HepG2 (cell line): ENCODE measurements at regions not wholly inside any gene's neighbourhood (a gene's known extent, or its start where the extent isn't known, plus 50 kb on each side); places are given as distances from the start of the nearest gene placed in this dataset.

Experiments used
- ATAC-seq: fragments of 200-7000 bp; cut with Tn5 transposase; 3 replicates; pipeline ENCODE4 v1.9.1; 2020; ENCODE audit warnings: mild to moderate bottlenecking, moderate library complexity
- BruUV-seq: library from RNA; stranded (reverse); fragments of 400-500 nt; replicated peaks from 2 replicates; lab custom pipeline; 2021; lab: Mats Ljungman, UMichigan
- CTCF ChIA-PET: fragments of 300-600 bp; formaldehyde crosslinking; extraction: SDS; loops from one replicate; lab custom pipeline; 2021; ENCODE audit warnings: low total read pairs, inconsistent platforms, low intra/inter-chr PET ratio; lab: Yijun Ruan, JAX
- POLR2A ChIA-PET: fragments of 350-600 bp; sonication (Branson Sonifier 250); formaldehyde crosslinking; loops from one replicate; lab custom pipeline; 2020; ENCODE audit warnings: antibody characterized with exemption, inconsistent platforms; lab: Yijun Ruan, JAX
- DNase-seq: peaks from one replicate; pipeline ENCODE4 v3.0.0-alpha.2; 2015; ENCODE audit warnings: low spot score
- FAIRE-seq: peaks from 3 replicates; lab custom pipeline; 2011; peaks lifted over from hg19 to GRCh38; lab: Jason Lieb, UNC
- H2AFZ ChIP-seq: one replicate; pipeline ENCODE4 v1.6.1; 2011; ENCODE audit warnings: low read length, inconsistent platforms
- H3K27ac ChIP-seq: fragments of 300-600 bp; 3 replicates; pipeline ENCODE4 v1.8.0; 2011; ENCODE audit warnings: mixed run types, mild to moderate bottlenecking, mixed read lengths, low read length, inconsistent platforms; ENCODE audit not compliant: insufficient read depth; ENCODE audit errors: extremely low read length
- H3K27me3 ChIP-seq, 2 experiments: fragments of 200-600 bp in 1 of 2; 2 replicates in 1 of 2; 3 replicates in 1 of 2; pipeline versions ENCODE4 v1.6.0 to v1.8.0; 2011; ENCODE audit warnings: low read length in 2 of 2, mild to moderate bottlenecking in 2 of 2, moderate library complexity in 2 of 2, inconsistent platforms in 1 of 2; ENCODE audit not compliant: insufficient read depth in 2 of 2, control insufficient read depth in 1 of 2
- H3K36me3 ChIP-seq, 2 experiments: fragments of 200-600 bp in 1 of 2; replicated peaks in 1 of 2; 2 replicates in 1 of 2; 3 replicates in 1 of 2; pipeline versions ENCODE4 v1.5.1 to v1.8.0; 2011; ENCODE audit warnings: low read length in 2 of 2, inconsistent platforms in 1 of 2; ENCODE audit not compliant: insufficient read depth in 2 of 2, control insufficient read depth in 1 of 2
- H3K4me1 ChIP-seq: 2 replicates; pipeline ENCODE4 v1.5.1; 2012; ENCODE audit warnings: low read length, inconsistent platforms; ENCODE audit not compliant: insufficient read depth
- H3K4me2 ChIP-seq: 2 replicates; pipeline ENCODE4 v1.6.0; 2011; ENCODE audit warnings: low read depth, low read length, inconsistent platforms
- H3K4me3 ChIP-seq, 3 experiments: fragments of 200-600 bp in 1 of 3; sonication (generic), shearing (Covaris generic) in 1 of 3; replicated peaks in 1 of 3; 2 replicates each; pipeline ENCODE4 v1.5.1; 2011 to 2016; ENCODE audit warnings: low read length in 3 of 3, inconsistent platforms in 2 of 3, low read depth in 2 of 3, mild to moderate bottlenecking in 2 of 3, control low read depth in 1 of 3, mixed read lengths in 1 of 3; ENCODE audit not compliant: insufficient read depth in 1 of 3
- H3K79me2 ChIP-seq: one replicate; pipeline ENCODE4 v1.6.1; 2011; ENCODE audit warnings: low read length, inconsistent platforms; ENCODE audit not compliant: insufficient read depth
- H3K9ac ChIP-seq: 2 replicates; pipeline ENCODE4 v1.6.0; 2011; ENCODE audit warnings: mild to moderate bottlenecking, low read depth, low read length, inconsistent platforms; ENCODE audit not compliant: insufficient read depth
- H3K9me3 ChIP-seq: 2 replicates; pipeline ENCODE4 v1.5.1; 2012; ENCODE audit warnings: mild to moderate bottlenecking, low read length
- H4K20me1 ChIP-seq: 2 replicates; pipeline ENCODE4 v1.6.0; 2011; ENCODE audit warnings: inconsistent platforms, mild to moderate bottlenecking, low read length, moderate library complexity; ENCODE audit not compliant: insufficient read depth
- ARNTL ChIP-seq: sonication (generic); formaldehyde crosslinking; IDR thresholded peaks from 2 replicates; pipeline ENCODE4 v1.4.0; 2020; ENCODE audit warnings: mild to moderate bottlenecking, missing genetic modification reagents
- EED ChIP-seq: sonication (generic); formaldehyde crosslinking; IDR thresholded peaks from 2 replicates; pipeline ENCODE4 v1.5.0; 2020; ENCODE audit warnings: mild to moderate bottlenecking, missing genetic modification reagents
- IKZF1 ChIP-seq: fragments of 450-650 bp; IDR thresholded peaks from 2 replicates; pipeline ENCODE4 v1.7.1; 2016
- NR2F6 ChIP-seq, 2 experiments: IDR thresholded peaks; 2 replicates each; pipeline ENCODE4 v1.6.1; 2016; ENCODE audit warnings: antibody characterized with exemption in 1 of 2, mild to moderate bottlenecking in 1 of 2
- ZFY ChIP-seq: sonication (generic); formaldehyde crosslinking; IDR thresholded peaks from 2 replicates; pipeline ENCODE4 v1.4.0; 2020; ENCODE audit warnings: missing genetic modification reagents
- ZNF124 ChIP-seq: sonication (generic); formaldehyde crosslinking; IDR thresholded peaks from 2 replicates; pipeline ENCODE4 v1.4.0; 2020; ENCODE audit warnings: missing genetic modification reagents
- ZNF24 ChIP-seq: fragments of 450-650 bp; IDR thresholded peaks from 2 replicates; pipeline ENCODE4 v1.6.1; 2017; ENCODE audit warnings: antibody characterized with exemption, mild to moderate bottlenecking
- ZNF33B ChIP-seq: sonication (generic); formaldehyde crosslinking; IDR thresholded peaks from 2 replicates; pipeline ENCODE4 v1.5.1; 2020; ENCODE audit warnings: mild to moderate bottlenecking, missing genetic modification reagents
- ZNF460 ChIP-seq: sonication (generic); formaldehyde crosslinking; IDR thresholded peaks from 2 replicates; pipeline ENCODE4 v1.5.1; 2020; ENCODE audit warnings: missing genetic modification reagents, mild to moderate bottlenecking, borderline replicate concordance
- ZNF841 ChIP-seq: sonication (generic); formaldehyde crosslinking; IDR thresholded peaks from 2 replicates; pipeline ENCODE4 v1.8.1; 2023; ENCODE audit warnings: missing genetic modification reagents, borderline replicate concordance
- whole genome bisulfite sequencing: methylation state at CpG from one replicate; pipeline ENCODE4 v1.1.6; 2017; ENCODE audit warnings: low lambda C conversion rate; 5-methylcytosine and 5-hydroxymethylcytosine counted together
- in situ Hi-C: cut with HindIII; loops from 2 replicates; pipeline ENCODE4 v1.10.0; 2017; ENCODE audit warnings: low pct_unique_long_range_greater_than_20kb; ENCODE audit not compliant: extremely low pct_ligation_motif_present
- intact Hi-C: fragments of 100-400 bp; cut with micrococcal nuclease; formaldehyde crosslinking; loops from one replicate; pipeline ENCODE4 v1.10.0; 2022; ENCODE audit not compliant: unreplicated experiment
- TF ChIP-seq, protein P1 (sequence below): sonication (generic); formaldehyde crosslinking; IDR thresholded peaks from 2 replicates; pipeline ENCODE4 v1.4.0; 2020; ENCODE audit warnings: missing genetic modification reagents, borderline replicate concordance
- TF ChIP-seq, protein P2 (sequence below): sonication (generic); formaldehyde crosslinking; IDR thresholded peaks from 2 replicates; pipeline ENCODE4 v1.5.0; 2020; ENCODE audit warnings: missing genetic modification reagents
- TF ChIP-seq, protein P3 (sequence below): IDR thresholded peaks from 2 replicates; pipeline ENCODE4 v1.6.1; 2012; ENCODE audit warnings: low read length, improper control_type of control experiment
- TF ChIP-seq, protein P4 (sequence below): sonication (generic); formaldehyde crosslinking; IDR thresholded peaks from 2 replicates; pipeline ENCODE4 v1.4.0; 2020; ENCODE audit warnings: missing genetic modification reagents, mild to moderate bottlenecking, borderline replicate concordance

DNA sequence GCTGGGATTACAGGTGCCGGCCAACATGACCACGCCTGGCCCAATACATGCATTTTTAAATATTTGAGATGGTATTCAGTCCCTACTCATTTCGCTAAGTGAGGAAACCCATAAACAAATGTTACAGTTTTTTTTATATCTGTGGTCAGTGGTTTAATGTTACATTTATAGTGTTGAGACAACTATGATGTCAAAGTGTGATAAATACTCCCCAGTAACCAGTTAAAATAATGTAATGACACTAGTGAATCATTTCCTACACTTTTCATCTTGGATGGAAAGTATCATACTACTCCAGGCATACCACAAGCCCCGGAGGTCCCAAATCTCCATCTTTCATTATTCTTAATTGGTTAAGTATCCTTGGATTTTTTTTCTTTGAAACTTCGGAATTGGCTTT, 87.5 kb upstream of the KIF26B start:
- TF ChIP-seq ARNTL (CRISPR knock-in tag) (no peak), NR2F6 (IDR thresholded peaks at IDR 0.05) (no peak), NR2F6 (CRISPR knock-in tag; IDR thresholded peaks at IDR 0.05) (no peak), ZNF124 (no peak), ZNF33B (CRISPR knock-in tag) (no peak), ZFY (CRISPR knock-in tag) (no peak), EED (CRISPR knock-in tag) (no peak), ZNF460 (CRISPR knock-in tag) (no peak), IKZF1 (no peak), ZNF841 (CRISPR knock-in tag) (no peak), ZNF24 (no peak)
- TF ChIP-seq, protein P1, sequence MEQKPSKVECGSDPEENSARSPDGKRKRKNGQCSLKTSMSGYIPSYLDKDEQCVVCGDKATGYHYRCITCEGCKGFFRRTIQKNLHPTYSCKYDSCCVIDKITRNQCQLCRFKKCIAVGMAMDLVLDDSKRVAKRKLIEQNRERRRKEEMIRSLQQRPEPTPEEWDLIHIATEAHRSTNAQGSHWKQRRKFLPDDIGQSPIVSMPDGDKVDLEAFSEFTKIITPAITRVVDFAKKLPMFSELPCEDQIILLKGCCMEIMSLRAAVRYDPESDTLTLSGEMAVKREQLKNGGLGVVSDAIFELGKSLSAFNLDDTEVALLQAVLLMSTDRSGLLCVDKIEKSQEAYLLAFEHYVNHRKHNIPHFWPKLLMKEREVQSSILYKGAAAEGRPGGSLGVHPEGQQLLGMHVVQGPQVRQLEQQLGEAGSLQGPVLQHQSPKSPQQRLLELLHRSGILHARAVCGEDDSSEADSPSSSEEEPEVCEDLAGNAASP (CRISPR knock-in tag) = no peak
- TF ChIP-seq, protein P2, sequence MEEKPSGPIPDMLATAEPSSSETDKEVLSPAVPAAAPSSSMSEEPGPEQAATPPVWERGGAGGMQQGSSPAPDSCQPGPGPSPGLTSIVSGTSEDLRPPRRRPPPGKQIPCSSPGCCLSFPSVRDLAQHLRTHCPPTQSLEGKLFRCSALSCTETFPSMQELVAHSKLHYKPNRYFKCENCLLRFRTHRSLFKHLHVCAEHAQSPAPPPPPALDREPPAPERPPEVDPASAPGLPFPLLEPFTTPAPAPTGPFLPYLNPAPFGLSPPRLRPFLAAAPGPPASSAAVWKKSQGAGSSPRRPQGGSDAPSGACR (CRISPR knock-in tag) = no peak
- TF ChIP-seq, protein P3, sequence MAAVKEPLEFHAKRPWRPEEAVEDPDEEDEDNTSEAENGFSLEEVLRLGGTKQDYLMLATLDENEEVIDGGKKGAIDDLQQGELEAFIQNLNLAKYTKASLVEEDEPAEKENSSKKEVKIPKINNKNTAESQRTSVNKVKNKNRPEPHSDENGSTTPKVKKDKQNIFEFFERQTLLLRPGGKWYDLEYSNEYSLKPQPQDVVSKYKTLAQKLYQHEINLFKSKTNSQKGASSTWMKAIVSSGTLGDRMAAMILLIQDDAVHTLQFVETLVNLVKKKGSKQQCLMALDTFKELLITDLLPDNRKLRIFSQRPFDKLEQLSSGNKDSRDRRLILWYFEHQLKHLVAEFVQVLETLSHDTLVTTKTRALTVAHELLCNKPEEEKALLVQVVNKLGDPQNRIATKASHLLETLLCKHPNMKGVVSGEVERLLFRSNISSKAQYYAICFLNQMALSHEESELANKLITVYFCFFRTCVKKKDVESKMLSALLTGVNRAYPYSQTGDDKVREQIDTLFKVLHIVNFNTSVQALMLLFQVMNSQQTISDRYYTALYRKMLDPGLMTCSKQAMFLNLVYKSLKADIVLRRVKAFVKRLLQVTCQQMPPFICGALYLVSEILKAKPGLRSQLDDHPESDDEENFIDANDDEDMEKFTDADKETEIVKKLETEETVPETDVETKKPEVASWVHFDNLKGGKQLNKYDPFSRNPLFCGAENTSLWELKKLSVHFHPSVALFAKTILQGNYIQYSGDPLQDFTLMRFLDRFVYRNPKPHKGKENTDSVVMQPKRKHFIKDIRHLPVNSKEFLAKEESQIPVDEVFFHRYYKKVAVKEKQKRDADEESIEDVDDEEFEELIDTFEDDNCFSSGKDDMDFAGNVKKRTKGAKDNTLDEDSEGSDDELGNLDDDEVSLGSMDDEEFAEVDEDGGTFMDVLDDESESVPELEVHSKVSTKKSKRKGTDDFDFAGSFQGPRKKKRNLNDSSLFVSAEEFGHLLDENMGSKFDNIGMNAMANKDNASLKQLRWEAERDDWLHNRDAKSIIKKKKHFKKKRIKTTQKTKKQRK = no peak
- TF ChIP-seq, protein P4, sequence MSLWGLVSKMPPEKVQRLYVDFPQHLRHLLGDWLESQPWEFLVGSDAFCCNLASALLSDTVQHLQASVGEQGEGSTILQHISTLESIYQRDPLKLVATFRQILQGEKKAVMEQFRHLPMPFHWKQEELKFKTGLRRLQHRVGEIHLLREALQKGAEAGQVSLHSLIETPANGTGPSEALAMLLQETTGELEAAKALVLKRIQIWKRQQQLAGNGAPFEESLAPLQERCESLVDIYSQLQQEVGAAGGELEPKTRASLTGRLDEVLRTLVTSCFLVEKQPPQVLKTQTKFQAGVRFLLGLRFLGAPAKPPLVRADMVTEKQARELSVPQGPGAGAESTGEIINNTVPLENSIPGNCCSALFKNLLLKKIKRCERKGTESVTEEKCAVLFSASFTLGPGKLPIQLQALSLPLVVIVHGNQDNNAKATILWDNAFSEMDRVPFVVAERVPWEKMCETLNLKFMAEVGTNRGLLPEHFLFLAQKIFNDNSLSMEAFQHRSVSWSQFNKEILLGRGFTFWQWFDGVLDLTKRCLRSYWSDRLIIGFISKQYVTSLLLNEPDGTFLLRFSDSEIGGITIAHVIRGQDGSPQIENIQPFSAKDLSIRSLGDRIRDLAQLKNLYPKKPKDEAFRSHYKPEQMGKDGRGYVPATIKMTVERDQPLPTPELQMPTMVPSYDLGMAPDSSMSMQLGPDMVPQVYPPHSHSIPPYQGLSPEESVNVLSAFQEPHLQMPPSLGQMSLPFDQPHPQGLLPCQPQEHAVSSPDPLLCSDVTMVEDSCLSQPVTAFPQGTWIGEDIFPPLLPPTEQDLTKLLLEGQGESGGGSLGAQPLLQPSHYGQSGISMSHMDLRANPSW = no peak
- no peak overlapping the region for H2AFZ ChIP-seq
- intact Hi-C loops = no loop called here
- H3K9me3 ChIP-seq = no peaks in the 10 kb centered on the region
- no peak for DNase-seq
- BruUV-seq = no TSS peak
- no peak for FAIRE-seq
- in situ Hi-C loops = no loop called here
- no peak for ATAC-seq
- WGBS = 96% methylated on average over 5 of the region's 5 CpGs
- H4K20me1 ChIP-seq = no peaks in the 10 kb centered on the region
- H3K9ac ChIP-seq = no peak overlapping the region
- H3K4me1 ChIP-seq = peaks cover 9% of the 10 kb centered on the region
- H3K27me3 ChIP-seq = no peaks in the 10 kb centered on the region
- POLR2A ChIA-PET = no interaction called here
- no peaks in the 10 kb centered on the region for H3K36me3 ChIP-seq
- no peaks in the 10 kb centered on the region for H3K79me2 ChIP-seq
- CTCF ChIA-PET = no interaction called here
- H3K27ac ChIP-seq = no peak overlapping the region
- no peak overlapping the region for H3K4me3 ChIP-seq
- H3K4me2 ChIP-seq = no peak overlapping the region
